Tibial nerve (tissue), 4 donors: ENCODE measurements at regions not wholly inside any gene's neighbourhood (a gene's known extent, or its start where the extent isn't known, plus 50 kb on each side); places are given as distances from the start of the nearest gene placed in this dataset.

Source experiments
- DNase-seq, 2 donors: peaks; one replicate each; pipeline ENCODE4 v3.0.0-alpha.2; 2019; ENCODE audit warnings: low spot score in 2 of 2
- H3K27ac ChIP-seq, 4 donors: fragments of 200-600 bp; sonication (generic) in 3 of 4; one replicate each; pipeline ENCODE4 v1.5.1; 2017 to 2019; ENCODE audit warnings: mild to moderate bottlenecking in 1 of 4
- H3K27me3 ChIP-seq, 2 donors: fragments of 200-600 bp; sonication (generic) in 1 of 2; one replicate each; pipeline versions ENCODE4 v1.5.1 to v1.6.0; 2017 to 2019
- H3K36me3 ChIP-seq, 3 donors: fragments of 200-600 bp; sonication (generic); one replicate each; pipeline ENCODE4 v1.5.1; 2018 to 2019
- H3K4me1 ChIP-seq, 4 donors: fragments of 200-600 bp; sonication (generic) in 3 of 4; one replicate each; pipeline ENCODE4 v1.5.1; 2017 to 2019
- H3K4me3 ChIP-seq, 4 donors: fragments of 200-600 bp; sonication (generic) in 3 of 4; one replicate each; pipeline ENCODE4 v1.5.1; 2017 to 2019; ENCODE audit warnings: mild to moderate bottlenecking in 1 of 4, moderate library complexity in 1 of 4
- H3K9me3 ChIP-seq, 4 donors: fragments of 200-600 bp; sonication (generic) in 3 of 4; one replicate each; pipeline ENCODE4 v1.5.1; 2017 to 2019
- CTCF ChIP-seq, 5 experiments: fragments of 200-600 bp in 3 of 5; fragments of 450-650 bp in 2 of 5; sonication (generic) in 3 of 5; IDR thresholded peaks; one replicate each; pipeline ENCODE4 v1.5.1; 2016 to 2019; ENCODE audit warnings: antibody characterized with exemption in 5 of 5, mild to moderate bottlenecking in 3 of 5, moderate library complexity in 2 of 5
- EP300 ChIP-seq, 2 donors: sonication (generic); formaldehyde crosslinking; IDR thresholded peaks; one replicate each; pipeline ENCODE4 v1.6.1; 2017; ENCODE audit warnings: antibody characterized with exemption in 2 of 2, mild to moderate bottlenecking in 1 of 2
- POLR2A ChIP-seq, 2 donors: fragments of 450-650 bp; IDR thresholded peaks; one replicate each; pipeline ENCODE4 v1.6.1; 2017; ENCODE audit warnings: antibody characterized with exemption in 2 of 2, mild to moderate bottlenecking in 2 of 2, moderate library complexity in 2 of 2
- WGBS, 2 donors: methylation state at CpG; one replicate each; pipeline ENCODE4 v1.1.5; 2018; 5-methylcytosine and 5-hydroxymethylcytosine counted together

- 74 to 78% methylated on average over 4 of the region's 4 CpGs for WGBS, 2 donors
Measured at GRCh38 chr14:48991141-48991540, 595.0 kb downstream of the RPS29 start.

GRCh38 chr14:48983351-48983888 lies 602.8 kb downstream of the RPS29 start:
- DNase-seq, result no peak
- no peaks in the 10 kb centered on the region for H3K9me3 ChIP-seq
- H3K4me1 ChIP-seq, result no peaks in the 10 kb centered on the region
- H3K36me3 ChIP-seq, result no peaks in the 10 kb centered on the region
- H3K27me3 ChIP-seq, result no peaks in the 10 kb centered on the region
- no peak overlapping the region for H3K27ac ChIP-seq
- TF ChIP-seq EP300 (IDR thresholded peaks at IDR 0.05) (no peak), CTCF (IDR thresholded peaks at IDR 0.05) (no peak)
- no peak overlapping the region for H3K4me3 ChIP-seq
- 74 to 75% methylated on average over 6 of the region's 6 CpGs for WGBS, 2 donors

More at GRCh38 chr14:48991141-48991540, 595.0 kb downstream of the RPS29 start:
- no peak overlapping the region for H3K4me3 ChIP-seq
- no peaks in the 10 kb centered on the region for H3K36me3 ChIP-seq
- no peak for DNase-seq
- no peaks in the 10 kb centered on the region for H3K4me1 ChIP-seq
- H3K27me3 ChIP-seq, result no peaks in the 10 kb centered on the region
- no peaks in the 10 kb centered on the region for H3K9me3 ChIP-seq
- TF ChIP-seq EP300 (IDR thresholded peaks at IDR 0.05) (no peak), CTCF (IDR thresholded peaks at IDR 0.05) (no peak), POLR2A (IDR thresholded peaks at IDR 0.05) (no peak)
- H3K27ac ChIP-seq, result no peak overlapping the region

GRCh38 chr14:48974994-48975393 lies 611.2 kb downstream of the RPS29 start:
- 52% methylated on average over 1 of the region's 1 CpG for WGBS, 2 donors
- no peak for DNase-seq
- TF ChIP-seq POLR2A (IDR thresholded peaks at IDR 0.05), result no peak
- TF ChIP-seq EP300 (IDR thresholded peaks at IDR 0.05), result no peak
- no peak for TF ChIP-seq CTCF (IDR thresholded peaks at IDR 0.05)
- Histone ChIP-seq H3K27ac (no peak overlapping the region), H3K4me1 (no peaks in the 10 kb centered on the region), H3K4me3 (no peak overlapping the region), H3K27me3 (no peaks in the 10 kb centered on the region), H3K9me3 (no peaks in the 10 kb centered on the region), H3K36me3 (no peaks in the 10 kb centered on the region)

GRCh38 chr14:48973151-48973550 lies 613.0 kb downstream of the RPS29 start:
- no peaks in the 10 kb centered on the region for H3K9me3 ChIP-seq
- H3K27me3 ChIP-seq, result no peaks in the 10 kb centered on the region
- no peaks in the 10 kb centered on the region for H3K36me3 ChIP-seq
- DNase-seq, result no peak
- no peaks in the 10 kb centered on the region for H3K4me1 ChIP-seq
- no peak overlapping the region for H3K4me3 ChIP-seq
- H3K27ac ChIP-seq, result no peak overlapping the region
- no peak for TF ChIP-seq POLR2A (IDR thresholded peaks at IDR 0.05)
- TF ChIP-seq EP300 (IDR thresholded peaks at IDR 0.05), result no peak
- no peak for TF ChIP-seq CTCF (IDR thresholded peaks at IDR 0.05)

- TF ChIP-seq CTCF (IDR thresholded peaks at IDR 0.05), result no peak
- no peak for TF ChIP-seq POLR2A (IDR thresholded peaks at IDR 0.05)
- TF ChIP-seq EP300 (IDR thresholded peaks at IDR 0.05), result no peak
- Histone ChIP-seq H3K27me3 (no peaks in the 10 kb centered on the region), H3K4me1 (no peaks in the 10 kb centered on the region), H3K36me3 (no peaks in the 10 kb centered on the region), H3K4me3 (no peak overlapping the region), H3K27ac (no peak overlapping the region), H3K9me3 (no peaks in the 10 kb centered on the region)
- DNase-seq, result no peak
Measured at GRCh38 chr14:48970943-48971342, 615.2 kb downstream of the RPS29 start.
